Stimulated activated naive CD8-positive, alpha-beta T cell treated with anti-CD3 and anti-CD28 coated beads, Interleukin-15, Interleukin-2, amounts not matched to agents 100 U/mL and 50 U/mL, for 24 hours (primary cell): ENCODE measurements at regions not wholly inside any gene's neighbourhood (a gene's known extent, or its start where the extent isn't known, plus 50 kb on each side); places are given as distances from the start of the nearest gene placed in this dataset.
"Not testable (repeated sequence)": the region's sequence is repeated elsewhere in the genome, so short reads cannot be mapped to it uniquely, and the experiment has no call there.

Experiments
- ATAC-seq: fragments of 150-1000 bp; cut with Tn5 transposase; one replicate; pipeline ENCODE4 v1.10.0; 2021
- DNase-seq: peaks from one replicate; pipeline ENCODE4 v3.0.0; 2021

DNA sequence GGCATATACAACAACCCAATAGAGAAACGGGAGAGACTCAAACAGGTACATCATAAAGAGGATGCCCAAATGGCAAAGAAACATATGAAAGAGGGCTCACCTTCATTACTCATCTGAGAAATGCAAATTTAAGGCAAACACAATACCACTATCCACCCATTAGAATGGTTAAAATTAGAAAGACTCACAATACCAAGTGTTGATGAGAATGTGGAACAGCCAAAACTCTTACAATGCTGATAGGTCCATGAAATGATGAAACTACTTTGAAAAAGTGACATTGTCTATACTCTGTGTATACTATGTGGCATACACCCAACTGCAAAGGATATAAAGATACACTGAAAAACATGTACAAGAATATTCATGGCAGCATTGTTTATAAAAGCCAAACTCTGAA lies 96.2 kb upstream of the TSHZ3 start:
- DNase-seq (no peak), ATAC-seq (no peak)

DNA sequence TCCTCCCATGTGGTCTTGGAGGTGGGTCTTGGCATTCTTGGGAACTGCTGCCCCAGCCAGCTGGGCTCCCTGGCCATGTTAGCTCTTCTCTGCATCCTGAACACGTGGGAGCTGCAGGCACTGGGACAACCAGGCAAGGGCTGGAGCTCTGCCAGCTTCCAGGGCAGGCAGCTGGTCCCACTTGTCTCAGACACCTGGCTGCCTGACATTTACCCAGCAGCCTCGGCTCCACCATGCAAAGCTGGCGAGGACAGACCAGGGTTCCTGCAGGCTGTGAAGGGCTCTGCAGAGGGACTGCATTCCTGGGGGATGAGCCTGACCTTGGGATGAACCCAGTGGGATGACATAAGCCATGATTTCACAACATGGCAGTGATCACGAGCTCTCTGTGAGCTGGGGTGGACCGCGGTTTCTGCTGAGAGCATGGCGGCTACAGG lies 99.0 kb upstream of the TSHZ3 start:
- ATAC-seq (no peak), DNase-seq (no peak)

DNA sequence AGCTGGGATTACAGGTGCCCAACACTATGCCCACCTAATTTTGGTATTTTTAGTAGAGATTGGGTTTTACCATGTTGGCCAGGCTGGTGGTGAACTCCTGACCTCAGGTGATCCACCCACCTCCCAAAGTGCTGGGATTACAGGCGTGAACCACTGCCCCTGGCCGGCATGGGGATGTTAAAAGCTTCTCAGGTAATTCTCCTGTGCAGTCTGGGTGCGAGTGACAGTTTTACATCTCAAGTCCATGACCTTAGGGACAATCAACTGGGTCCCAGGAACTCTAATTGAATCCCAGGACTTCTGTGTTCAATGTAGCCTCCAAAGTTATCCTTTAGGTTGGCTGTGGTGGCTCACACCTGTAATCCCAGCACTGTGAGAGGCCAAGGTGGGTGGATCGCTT lies 100.1 kb upstream of the TSHZ3 start:
- no peak for DNase-seq
- no peak for ATAC-seq

DNA sequence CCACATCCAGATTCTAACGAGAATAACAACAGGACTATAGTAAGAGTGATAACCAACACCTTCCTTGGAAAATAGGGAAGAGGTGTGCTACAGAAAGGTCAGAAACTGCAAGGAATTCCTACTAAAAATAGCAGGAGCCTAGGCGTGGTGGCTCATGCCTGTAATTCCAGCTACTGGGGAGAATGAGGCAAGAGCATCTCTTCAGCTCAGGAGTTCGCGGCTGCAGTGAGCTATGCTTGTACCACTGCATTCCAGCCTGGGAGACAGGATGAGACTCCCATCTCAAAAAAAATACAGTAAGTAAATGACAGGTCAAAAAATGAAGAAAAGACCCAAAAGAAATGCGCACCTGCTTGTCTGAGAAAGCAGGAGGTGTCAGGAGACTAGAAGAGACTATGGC lies 101.5 kb upstream of the TSHZ3 start:
- ATAC-seq (no peak), DNase-seq (no peak)

DNA sequence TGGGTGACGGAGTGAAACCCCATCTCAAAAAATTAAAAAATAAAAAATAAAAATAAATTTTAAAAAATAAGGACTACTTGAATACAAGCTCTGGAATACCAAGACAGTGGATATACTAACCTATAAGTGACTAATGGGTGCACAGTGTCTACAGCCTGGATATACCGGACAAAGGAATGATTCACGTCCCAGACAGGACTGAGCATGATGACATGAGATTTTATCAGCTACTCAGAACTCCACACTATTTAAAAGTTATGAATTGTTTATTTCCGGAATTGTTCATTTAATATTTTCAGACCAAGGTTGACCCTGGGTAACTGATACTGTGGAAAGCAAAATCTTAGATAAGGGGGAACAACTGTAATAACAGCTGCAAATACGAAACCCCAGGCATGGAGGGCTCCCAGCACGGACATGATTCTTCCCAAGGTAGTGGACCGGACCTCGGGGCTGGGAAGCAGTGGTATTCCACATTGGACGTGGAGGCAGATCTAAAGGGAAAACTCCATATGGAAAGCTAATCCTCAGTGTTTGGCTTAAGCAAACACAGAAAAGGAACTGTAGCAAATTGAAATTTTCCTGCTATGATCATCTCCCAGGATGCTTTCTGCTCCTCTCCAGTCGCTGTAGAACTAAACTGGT lies 102.6 kb upstream of the TSHZ3 start:
- DNase-seq: no peak
- no peak for ATAC-seq

DNA sequence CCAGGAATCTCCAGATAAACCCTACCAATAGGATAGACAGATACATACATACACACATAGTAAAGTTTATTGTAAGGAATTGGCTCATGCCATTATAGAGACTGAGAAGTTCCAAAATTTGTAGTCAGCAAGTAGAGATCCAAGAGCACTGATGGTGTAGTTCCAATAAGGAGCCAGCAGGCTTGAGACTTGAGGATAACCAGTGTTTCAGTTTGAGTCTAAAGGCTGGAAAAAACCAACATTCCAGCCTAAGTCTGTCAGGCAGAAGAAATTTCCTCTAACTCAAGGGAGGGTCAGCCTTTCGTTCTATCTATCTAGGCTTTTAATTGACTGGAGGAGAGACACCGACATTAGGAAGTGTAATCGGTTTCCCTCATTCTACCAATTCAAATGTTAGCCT lies 110.2 kb upstream of the TSHZ3 start:
- DNase-seq (no peak), ATAC-seq (no peak)

DNA sequence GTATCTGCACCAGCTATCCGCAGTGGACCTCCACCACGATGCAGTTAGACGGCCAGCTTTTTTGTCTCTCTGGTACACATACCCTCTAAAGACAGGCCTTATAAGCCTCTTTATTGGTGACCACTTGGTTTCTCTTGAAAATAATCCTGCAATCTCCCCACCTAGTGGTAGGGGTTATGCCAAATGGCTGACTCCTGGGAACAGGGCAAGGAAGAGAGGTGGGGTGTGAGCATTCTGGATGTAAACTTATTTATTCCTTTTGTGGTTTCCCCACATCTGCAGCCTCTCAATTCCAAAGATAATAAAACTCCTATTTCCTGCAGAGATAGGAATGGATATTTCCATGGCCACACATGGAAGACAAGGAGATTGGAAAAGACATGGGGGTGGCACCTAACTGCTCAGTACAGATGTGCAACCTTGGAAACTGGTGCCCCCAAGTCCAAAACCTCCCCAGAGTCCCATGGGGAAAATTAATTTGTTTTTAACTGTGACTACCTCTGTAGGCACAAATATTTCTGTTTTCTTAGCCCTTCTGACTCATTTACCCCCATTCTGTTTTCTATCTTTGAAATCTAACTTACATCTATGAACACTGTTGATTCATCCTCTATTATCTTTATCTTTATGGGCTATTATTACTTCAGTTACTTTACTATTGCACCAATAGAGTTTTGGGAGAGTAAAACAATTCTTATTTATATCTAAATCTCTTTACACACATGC lies 112.7 kb upstream of the TSHZ3 start:
- DNase-seq: no peak
- no peak for ATAC-seq

DNA sequence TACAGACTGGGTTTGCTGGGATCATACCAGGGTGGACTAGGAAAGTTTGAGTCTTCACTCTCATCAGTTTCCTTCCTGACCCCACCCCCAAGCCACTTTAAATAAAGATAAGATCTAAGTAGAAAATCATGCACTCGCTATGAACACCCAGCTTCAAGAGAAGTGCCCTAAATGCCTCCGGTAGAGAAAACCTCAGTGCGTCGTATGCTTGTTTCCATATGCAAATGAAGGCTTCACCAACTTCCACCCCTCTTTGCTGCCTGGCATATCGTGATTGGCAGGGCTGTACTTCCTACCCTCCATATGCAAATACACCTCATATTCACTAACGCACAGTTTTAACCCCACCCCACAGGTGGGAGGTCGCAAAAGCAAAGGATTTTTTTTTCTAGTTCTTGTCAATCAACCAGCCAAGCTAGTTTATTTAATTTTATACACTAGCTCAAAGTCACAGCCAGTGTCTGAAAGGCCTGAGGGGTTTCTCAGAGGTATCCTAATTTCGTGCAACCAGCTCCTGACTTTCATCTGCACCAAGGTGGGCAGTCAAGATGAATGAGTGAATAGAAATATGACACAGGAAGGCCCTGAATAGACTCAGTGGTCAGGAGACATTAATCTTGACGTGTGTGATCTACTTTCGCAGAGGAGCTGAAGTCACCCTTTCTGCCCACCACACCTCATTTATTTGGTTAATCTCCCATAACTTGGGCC lies 121.1 kb upstream of the TSHZ3 start:
- ATAC-seq (no peak), DNase-seq (no peak)

DNA sequence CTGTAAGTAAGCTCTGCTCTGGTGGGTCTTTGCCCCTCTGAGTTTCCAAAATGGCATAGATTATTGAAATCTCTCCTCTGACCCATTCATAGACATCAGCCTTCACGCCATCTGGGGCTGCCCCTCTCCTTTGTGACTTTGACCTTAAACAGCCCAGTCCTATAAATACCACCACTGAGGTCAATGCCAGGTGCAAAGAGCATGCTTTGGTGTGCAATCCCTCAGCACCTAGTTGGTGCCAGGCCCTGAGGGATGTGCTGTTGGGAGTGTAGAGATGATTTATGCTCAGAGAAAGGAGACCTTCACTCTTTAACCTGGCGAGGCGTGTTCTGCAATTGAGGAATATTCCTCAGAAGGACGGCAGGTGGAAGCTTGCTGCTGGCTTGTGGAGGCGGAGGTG lies 121.7 kb upstream of the TSHZ3 start:
- no peak for DNase-seq
- no peak for ATAC-seq

DNA sequence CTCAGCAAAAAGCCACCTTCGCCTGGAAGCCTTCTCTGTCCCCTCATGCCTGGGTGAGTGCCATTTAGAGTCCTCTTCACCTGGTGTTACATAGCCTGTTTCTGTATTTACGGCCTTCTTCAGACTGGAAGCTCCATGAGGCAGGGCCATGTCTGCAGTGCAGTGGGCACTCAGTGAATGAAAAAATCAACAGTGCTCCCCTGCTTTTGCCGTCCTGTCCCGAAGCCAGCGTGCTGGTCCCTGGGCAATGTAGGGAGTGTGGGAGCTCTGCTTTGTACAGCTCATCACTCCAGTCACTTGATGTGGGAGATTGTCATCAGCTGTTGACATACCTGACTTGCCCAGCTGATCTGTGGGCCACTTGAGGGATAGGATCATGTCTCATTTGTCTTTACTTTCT lies 129.0 kb upstream of the TSHZ3 start:
- DNase-seq: no peak
- ATAC-seq: no peak

DNA sequence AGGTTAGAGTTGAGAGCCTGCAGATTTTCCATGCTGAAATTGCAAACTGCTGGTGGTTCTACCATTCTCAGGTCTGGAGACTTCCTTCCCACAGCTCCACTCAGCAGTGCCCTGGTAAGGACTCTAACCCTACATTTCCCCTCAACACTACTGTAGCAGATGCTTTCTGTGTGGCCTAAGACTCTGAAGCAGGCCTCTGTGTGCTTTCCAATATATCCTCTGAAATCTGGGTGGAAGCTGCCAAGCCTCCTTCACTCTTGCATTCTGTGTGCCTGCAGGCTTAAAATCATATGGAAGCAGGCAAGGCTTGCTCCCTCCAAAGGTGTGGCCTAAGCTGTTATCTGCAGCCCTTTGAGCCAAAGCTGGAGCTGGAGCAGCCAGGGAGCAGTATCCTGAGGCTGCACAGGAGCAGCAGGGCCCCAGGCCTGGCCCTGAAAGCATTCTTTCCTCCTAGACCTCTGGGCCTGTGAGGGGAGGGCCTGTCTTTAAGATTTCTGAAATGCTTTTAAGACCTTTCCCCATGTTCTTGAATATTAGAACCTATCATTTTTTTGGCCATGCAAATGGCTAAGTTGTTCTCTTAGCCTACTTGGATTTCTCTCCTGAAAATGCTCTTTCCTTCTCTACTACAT lies 134.1 kb upstream of the TSHZ3 start:
- ATAC-seq (no peak), DNase-seq (no peak)

DNA sequence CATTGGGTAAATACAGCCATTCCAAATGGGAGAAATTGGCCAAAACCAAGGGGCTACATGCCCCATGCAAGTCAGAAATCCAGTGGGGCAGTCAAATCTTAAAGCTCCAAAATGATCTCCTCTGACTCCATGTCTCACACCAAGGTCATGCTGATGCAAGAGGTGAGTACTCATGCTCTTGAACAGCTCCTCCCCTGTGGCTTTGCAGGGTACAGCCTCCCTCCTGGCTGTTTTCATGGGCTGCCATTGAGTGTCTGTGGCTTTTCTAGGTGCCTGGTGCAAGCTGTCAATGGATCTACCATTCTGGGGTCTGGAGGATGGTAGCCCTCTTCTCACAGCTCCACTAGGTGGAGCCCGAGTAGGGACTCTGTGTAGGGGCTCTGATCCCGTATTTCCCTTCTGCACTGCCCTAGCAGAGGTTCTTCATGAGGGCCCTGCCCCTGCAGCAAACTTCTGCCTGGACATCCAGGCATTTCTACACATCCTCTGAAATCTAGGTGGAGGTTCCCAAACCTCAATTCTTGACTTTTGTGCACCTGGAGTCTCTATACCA lies 135.7 kb upstream of the TSHZ3 start:
- not testable (repeated sequence) for DNase-seq, ATAC-seq

DNA sequence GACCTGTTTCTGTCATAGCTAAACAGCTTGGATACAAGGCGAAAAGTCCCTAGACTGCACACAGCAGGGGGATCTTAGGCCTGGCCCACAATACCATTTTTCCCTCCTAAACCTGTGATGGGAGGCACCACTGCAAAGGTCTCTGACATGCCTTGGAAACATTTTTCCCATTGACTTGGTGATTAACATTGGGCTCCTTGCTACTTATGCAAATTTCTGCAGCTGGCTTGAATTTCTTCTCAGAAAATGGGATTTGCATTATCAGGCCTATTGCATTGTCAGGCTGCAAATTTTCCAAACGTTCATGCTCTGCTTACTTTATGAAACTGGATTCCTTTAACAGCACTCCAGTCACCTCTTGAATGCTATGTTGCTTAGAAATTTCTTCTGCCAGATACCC lies 136.2 kb upstream of the TSHZ3 start:
- no peak for DNase-seq
- no peak for ATAC-seq

DNA sequence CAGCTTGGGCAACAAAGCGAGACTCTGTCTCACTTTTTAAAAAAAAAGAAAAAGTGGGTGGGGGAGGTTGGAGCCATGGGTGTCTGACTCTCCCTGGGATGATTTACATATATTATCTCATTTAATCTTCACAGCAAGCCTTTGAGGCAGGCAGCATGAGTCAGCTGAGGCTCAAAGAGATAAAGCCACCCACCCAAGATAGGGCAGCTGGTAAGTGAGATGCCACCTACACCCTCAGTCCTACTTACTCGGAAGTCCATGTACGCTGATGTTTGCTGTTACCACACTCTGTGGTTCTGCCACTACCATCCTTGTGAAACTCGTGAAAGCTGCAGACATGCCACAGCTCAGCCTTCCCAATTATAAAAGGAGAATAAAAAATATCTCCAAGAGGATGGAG lies 142.0 kb upstream of the TSHZ3 start:
- DNase-seq (no peak), ATAC-seq (no peak)

DNA sequence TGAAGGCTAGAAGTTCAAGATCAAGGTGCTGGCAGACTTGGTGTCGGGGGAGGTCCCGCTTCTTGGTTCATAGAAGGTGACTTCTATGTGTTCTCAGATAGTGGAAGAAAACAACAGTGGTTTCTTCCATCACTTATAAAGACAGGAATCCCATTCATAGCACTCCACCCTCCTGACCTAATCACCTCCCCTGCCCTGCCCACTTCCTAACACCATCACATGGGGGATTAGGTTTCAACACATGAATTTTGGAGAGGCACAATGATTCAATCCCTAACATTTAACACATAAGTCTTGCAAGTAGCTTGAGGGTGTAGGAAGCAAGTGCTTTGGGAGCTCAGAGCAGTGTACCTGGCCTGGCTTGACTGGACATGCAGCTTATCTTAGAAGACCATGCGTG lies 142.8 kb upstream of the TSHZ3 start:
- no peak for DNase-seq
- ATAC-seq: no peak

DNA sequence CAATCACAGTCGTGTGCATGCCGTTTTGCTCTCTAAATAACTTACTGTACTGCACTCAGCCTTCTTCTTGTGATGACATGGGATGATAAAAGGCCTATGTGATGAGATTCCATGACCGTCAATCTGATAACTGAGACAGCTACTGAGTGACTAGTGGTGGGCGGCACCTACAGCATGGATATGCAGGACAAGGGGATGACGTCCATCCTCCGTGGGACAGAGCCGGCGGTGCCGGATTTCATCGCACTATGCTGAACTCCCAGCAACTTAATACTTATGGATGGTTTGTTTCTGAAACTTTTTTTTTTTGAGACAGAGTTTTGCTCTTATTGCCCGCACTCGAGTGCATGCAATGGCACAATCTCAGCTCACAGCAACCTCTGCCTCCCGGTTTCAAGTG lies 146.8 kb upstream of the TSHZ3 start:
- DNase-seq: no peak
- ATAC-seq: no peak

DNA sequence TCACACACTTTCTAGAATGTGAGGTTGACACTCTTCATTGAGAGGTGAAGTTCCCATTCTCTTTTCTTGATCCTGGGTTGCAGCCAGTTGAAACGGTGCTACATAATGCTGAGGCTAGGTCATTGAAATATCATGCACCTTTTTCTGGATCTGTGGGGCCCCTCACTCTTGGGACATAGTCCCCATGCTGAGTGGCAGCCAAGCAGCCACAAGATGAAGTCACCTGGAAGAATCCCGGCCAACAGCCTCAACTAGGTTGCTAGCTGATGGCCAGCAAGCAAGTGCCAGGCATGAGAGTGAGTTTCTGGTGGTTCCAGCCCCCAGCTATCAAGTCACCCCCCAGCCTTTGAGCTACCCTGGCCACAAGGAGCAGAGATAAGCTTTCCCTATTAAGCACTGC lies 148.5 kb upstream of the TSHZ3 start:
- ATAC-seq (no peak), DNase-seq (no peak)

DNA sequence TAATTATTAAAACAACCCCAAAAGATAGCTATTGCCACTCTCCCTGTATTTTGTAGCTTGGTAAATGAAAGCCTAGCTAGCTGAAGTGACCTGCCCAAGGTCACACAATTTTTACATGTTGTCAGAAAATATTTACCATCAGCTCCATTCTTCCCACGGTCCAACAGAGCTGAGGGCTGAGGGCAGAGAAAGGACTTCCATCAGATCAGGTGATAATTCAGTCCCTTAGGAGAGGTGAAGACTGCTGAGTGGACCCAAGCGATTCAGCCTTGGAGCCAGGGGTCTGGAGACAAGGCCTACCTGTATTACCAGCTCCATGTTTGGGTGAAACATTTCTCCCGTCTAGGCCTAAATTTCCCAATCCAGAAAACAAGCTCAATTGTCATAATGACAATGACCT lies 149.5 kb upstream of the TSHZ3 start:
- ATAC-seq (no peak), DNase-seq (no peak)

DNA sequence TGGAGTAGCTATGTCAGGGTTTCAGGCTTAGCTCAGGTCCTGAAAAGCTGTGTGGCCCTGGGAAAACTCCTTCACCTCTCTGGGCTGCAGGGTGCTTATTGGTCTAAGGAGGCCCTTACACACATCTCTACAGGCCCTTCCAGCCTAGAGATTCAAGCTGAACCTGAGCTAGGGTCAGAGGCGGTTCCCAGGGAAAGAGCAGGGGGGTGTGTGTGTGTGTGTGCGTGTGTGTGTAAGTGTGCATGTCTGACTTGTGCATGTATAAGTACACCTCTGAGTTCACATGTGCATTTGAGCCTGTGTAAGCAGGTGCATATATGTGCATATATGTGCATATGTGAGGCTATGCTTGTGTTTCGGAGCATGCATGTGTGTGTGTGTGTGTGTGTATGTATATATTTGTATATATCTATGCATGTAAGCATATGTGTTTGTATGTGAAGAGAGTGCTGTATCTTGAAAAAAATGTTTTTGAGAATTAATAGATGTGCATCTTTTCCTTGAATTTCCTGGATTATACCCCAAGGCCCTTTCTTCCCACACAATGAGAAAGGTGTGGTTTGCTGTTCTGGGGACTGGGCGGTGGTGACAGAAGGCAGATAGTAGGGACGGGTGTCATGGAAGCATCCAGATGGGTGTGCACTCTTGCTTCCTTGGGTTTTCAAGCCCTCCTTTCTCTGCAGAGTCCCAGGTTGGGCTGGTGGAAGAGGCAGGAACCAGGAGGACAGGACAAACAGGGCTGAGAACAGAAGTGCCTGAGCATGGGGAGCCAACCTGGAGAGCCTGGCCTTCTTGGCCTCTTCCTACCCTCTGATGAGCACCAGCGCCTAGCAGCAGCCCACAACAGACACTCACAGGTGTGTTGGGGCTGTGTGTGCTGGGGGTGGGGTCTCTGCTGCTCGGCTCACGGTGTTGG lies 150.3 kb upstream of the TSHZ3 start:
- DNase-seq: no peak
- ATAC-seq: no peak

DNA sequence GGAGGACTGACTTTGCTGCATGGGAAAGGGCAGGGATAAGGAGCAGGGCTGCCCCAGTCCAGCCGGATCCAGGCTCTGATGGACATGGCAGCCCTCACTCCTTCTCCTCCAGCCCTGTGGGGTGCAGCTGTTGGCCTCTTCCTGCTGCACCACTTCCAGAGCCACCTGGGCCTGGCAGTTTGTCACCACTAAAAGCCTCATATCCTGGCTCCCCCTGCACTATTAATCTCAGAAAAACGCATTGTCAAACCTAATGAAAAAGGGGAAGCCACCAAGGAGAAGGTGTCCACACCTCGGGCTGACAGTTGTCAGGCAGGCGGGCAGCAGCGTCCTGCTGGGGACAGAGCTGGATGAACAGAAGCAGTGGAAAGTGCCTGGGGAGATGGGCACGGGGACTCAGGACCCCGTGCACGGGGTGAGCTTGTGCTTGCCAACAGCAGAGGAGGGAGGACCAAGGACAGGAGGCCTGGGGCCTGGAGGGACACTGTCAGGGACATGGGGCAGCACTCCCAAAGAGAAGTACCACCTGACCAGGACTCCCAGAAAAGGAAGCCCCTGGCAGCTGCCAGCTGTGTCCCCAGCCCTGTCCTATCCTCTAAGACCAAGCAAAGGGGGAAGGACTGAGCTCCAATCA lies 151.1 kb upstream of the TSHZ3 start:
- ATAC-seq (no peak), DNase-seq (no peak)

DNA sequence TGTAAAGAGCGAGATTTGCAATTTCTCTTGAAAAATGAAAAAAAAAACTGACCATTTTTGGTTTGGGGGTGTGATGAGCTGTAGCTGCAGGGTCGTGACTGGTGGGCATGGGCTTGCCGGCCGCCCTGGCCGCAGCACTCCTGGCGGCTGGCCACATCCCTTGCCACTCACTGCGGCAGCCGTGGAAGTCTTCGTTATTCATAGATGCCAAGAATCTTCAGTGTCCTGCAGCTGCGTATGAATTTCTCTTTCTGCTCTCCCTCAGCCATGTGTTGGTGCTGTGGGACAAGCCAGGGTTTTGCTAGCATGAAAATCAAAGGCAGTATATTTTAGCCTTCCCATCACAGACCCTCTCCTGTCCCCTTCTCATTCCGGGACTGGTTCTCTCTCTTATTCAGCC lies 151.7 kb upstream of the TSHZ3 start:
- DNase-seq (no peak), ATAC-seq (no peak)
